ENCODE measurements at regions not wholly inside any gene's neighbourhood (a gene's known extent, or its start where the extent isn't known, plus 50 kb on each side); places are given as distances from the start of the nearest gene placed in this dataset.

GRCh38 chr21:23899561-23899960 lies 1707.7 kb downstream of the MRPL39 start:
- intact Hi-C loops (cut with micrococcal nuclease) = no loop called here
- dilution Hi-C loops (cut with MboI; ENCODE audit: extremely low pct_ligation_motif_present, low sequenced_read_pairs) = no loop called here
- Histone ChIP-seq H3K4me3 (replicated peaks in 1 of 3; ENCODE audit: insufficient read depth in 1 of 3, low read depth in 1 of 3, low read length in 3 of 3) (no peak overlapping the region), H3K27ac (ENCODE audit: insufficient read depth, low read depth, low read length) (no peak overlapping the region), H3K9me3 (replicated peaks; ENCODE audit: control insufficient read depth, insufficient read depth, low read length) (no peaks in the 10 kb centered on the region), H3K79me2 (ENCODE audit: control insufficient read depth, insufficient read depth, low read length) (no peaks in the 10 kb centered on the region), H3K4me2 (ENCODE audit: insufficient read depth, low read length) (no peak overlapping the region), H3K36me3 (ENCODE audit: control insufficient read depth in 2 of 2, extremely low read depth in 1 of 2, insufficient read depth in 2 of 2, low read length in 2 of 2) (no peaks in the 10 kb centered on the region), H2AFZ (ENCODE audit: low read depth, low read length) (no peak overlapping the region), H3K4me1 (ENCODE audit: control insufficient read depth, extremely low read depth, insufficient read depth, low read length) (no peaks in the 10 kb centered on the region), H3K9me1 (replicated peaks; ENCODE audit: control insufficient read depth, extremely low read depth, insufficient read depth, low read length) (no peaks in the 10 kb centered on the region), H3K27me3 (ENCODE audit: control insufficient read depth in 2 of 2, insufficient read depth in 2 of 2, low read length in 2 of 2) (no peaks in the 10 kb centered on the region), H4K20me1 (replicated peaks; ENCODE audit: control insufficient read depth, extremely low read depth, insufficient read depth, low read length) (no peaks in the 10 kb centered on the region), H3K9ac (replicated peaks; ENCODE audit: extremely low read depth, insufficient read depth, low read length) (no peak overlapping the region)
- BruUV-seq (replicated peaks) = no TSS peak
- DNase-seq (ENCODE audit: low read depth, low spot score) = no peak
- TF ChIP-seq CTCF (IDR thresholded peaks at IDR 0.05; ENCODE audit: extremely low read depth in 1 of 2, insufficient read depth in 1 of 2, low read depth in 1 of 2, low read length in 2 of 2) (no peak), JUN (IDR thresholded peaks at IDR 0.05; ENCODE audit: borderline replicate concordance, insufficient read depth, insufficient read length, low read depth) (no peak), POLR2A (IDR thresholded peaks at IDR 0.05; ENCODE audit: low read depth, low read length) (no peak), POLR2AphosphoS5 (IDR thresholded peaks at IDR 0.05; ENCODE audit: insufficient read depth, low read depth, low read length) (no peak), EZH2 (IDR thresholded peaks at IDR 0.05; ENCODE audit: borderline replicate concordance, low read depth, low read length, severe bottlenecking) (no peak), GATA2 (IDR thresholded peaks at IDR 0.05; ENCODE audit: insufficient read depth, insufficient read length, low read depth, low read length) (no peak), MYC (IDR thresholded peaks at IDR 0.05; ENCODE audit: low read depth, low read length) (no peak), FOS (IDR thresholded peaks at IDR 0.05; ENCODE audit: borderline replicate concordance, insufficient read depth, low read length) (no peak)
- TF ChIP-seq, protein P1, sequence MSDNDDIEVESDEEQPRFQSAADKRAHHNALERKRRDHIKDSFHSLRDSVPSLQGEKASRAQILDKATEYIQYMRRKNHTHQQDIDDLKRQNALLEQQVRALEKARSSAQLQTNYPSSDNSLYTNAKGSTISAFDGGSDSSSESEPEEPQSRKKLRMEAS (IDR thresholded peaks at IDR 0.05; ENCODE audit: insufficient read depth, insufficient read length) = no peak
- ChIA-PET CTCF (no interaction called here), POLR2A (no interaction called here)
- no peak for FAIRE-seq

Data from endothelial cell of umbilical vein (primary cell).